ENCODE measurements at regions not wholly inside any gene's neighbourhood (a gene's known extent, or its start where the extent isn't known, plus 50 kb on each side); places are given as distances from the start of the nearest gene placed in this dataset.
"Not testable (repeated sequence)": the region's sequence is repeated elsewhere in the genome, so short reads cannot be mapped to it uniquely, and the experiment has no call there.

- DNase-seq = no peak
These were observed 334.2 kb upstream of the NETO1 start for GRCh38 chr18:73201940-73202339.

- no peak for DNase-seq
These were observed 331.4 kb upstream of the NETO1 start for GRCh38 chr18:73199151-73199550.

- DNase-seq = no peak
These were observed 321.9 kb upstream of the NETO1 start for GRCh38 chr18:73189718-73190117.

GRCh38 chr18:73168236-73168635 lies 300.4 kb upstream of the NETO1 start:
- no peak for DNase-seq

GRCh38 chr18:73164430-73164829 lies 296.6 kb upstream of the NETO1 start:
- no peak for DNase-seq

- no peak for DNase-seq
These were observed 295.4 kb upstream of the NETO1 start for GRCh38 chr18:73163236-73163635.

GRCh38 chr18:73156117-73156516 lies 288.3 kb upstream of the NETO1 start:
- no peak for DNase-seq

GRCh38 chr18:73153271-73153670 lies 285.5 kb upstream of the NETO1 start:
- peak; percentile 1 for DNase-seq

GRCh38 chr18:73151086-73151485 lies 283.3 kb upstream of the NETO1 start:
- no peak for DNase-seq

GRCh38 chr18:73150199-73150598 lies 282.4 kb upstream of the NETO1 start:
- no peak for DNase-seq

GRCh38 chr18:73147590-73147989 lies 279.8 kb upstream of the NETO1 start:
- DNase-seq = no peak

GRCh38 chr18:73144030-73144429 lies 276.2 kb upstream of the NETO1 start:
- no peak for DNase-seq

GRCh38 chr18:73136134-73136533 lies 268.3 kb upstream of the NETO1 start:
- DNase-seq = no peak

- DNase-seq = peak; percentile 5
These were observed 256.4 kb upstream of the NETO1 start for GRCh38 chr18:73124175-73124574.

GRCh38 chr18:73121207-73121606 lies 253.4 kb upstream of the NETO1 start:
- no peak for DNase-seq

- no peak for DNase-seq
These were observed 252.8 kb upstream of the NETO1 start for GRCh38 chr18:73120626-73121025.

GRCh38 chr18:73119574-73119973 lies 251.8 kb upstream of the NETO1 start:
- no peak for DNase-seq

- DNase-seq = no peak
These were observed 250.5 kb upstream of the NETO1 start for GRCh38 chr18:73118121-73118816.

- DNase-seq = no peak
These were observed 242.5 kb upstream of the NETO1 start for GRCh38 chr18:73110307-73110706.

- DNase-seq = no peak
These were observed 234.2 kb upstream of the NETO1 start for GRCh38 chr18:73101977-73102376.

- not testable (repeated sequence) for DNase-seq
These were observed 233.7 kb upstream of the NETO1 start for GRCh38 chr18:73101491-73101890.

GRCh38 chr18:73099759-73100158 lies 232.0 kb upstream of the NETO1 start:
- DNase-seq = no peak

GRCh38 chr18:73093687-73094250 lies 226.0 kb upstream of the NETO1 start:
- no peak for DNase-seq

GRCh38 chr18:73088445-73088844 lies 220.7 kb upstream of the NETO1 start:
- no peak for DNase-seq
